ENCODE measurements at regions not wholly inside any gene's neighbourhood (a gene's known extent, or its start where the extent isn't known, plus 50 kb on each side); places are given as distances from the start of the nearest gene placed in this dataset.

DNA sequence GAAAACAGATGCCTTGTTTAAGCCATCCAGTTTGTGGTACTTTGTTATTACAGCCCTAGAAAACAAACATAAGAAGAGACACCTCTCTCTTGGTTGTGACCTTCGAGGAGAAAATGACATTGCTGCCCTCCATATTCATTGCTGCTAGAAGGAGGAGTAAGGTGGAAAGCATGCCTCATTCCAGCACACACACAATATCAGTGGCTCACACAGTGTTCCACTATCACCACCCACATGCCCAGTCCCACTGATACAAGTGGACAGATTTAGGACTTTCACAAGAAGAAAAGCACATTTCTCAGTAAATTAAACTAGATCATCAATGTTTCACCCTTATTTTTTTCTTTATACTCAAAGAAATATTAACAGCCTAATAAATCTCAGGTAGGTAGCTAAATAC lies 143.6 kb downstream of the PHLDA1 start:
- TF ChIP-seq EZH2phosphoT487 (IDR thresholded peaks at IDR 0.05; ENCODE audit: borderline replicate concordance, low read depth) = no peak
- TF ChIP-seq POLR2AphosphoS5 (IDR thresholded peaks at IDR 0.05; ENCODE audit: low read depth, low read length) = no peak
- no peak for TF ChIP-seq NFIC (IDR thresholded peaks at IDR 0.05; ENCODE audit: borderline replicate concordance)
- TF ChIP-seq, protein P1, sequence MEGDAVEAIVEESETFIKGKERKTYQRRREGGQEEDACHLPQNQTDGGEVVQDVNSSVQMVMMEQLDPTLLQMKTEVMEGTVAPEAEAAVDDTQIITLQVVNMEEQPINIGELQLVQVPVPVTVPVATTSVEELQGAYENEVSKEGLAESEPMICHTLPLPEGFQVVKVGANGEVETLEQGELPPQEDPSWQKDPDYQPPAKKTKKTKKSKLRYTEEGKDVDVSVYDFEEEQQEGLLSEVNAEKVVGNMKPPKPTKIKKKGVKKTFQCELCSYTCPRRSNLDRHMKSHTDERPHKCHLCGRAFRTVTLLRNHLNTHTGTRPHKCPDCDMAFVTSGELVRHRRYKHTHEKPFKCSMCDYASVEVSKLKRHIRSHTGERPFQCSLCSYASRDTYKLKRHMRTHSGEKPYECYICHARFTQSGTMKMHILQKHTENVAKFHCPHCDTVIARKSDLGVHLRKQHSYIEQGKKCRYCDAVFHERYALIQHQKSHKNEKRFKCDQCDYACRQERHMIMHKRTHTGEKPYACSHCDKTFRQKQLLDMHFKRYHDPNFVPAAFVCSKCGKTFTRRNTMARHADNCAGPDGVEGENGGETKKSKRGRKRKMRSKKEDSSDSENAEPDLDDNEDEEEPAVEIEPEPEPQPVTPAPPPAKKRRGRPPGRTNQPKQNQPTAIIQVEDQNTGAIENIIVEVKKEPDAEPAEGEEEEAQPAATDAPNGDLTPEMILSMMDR (IDR thresholded peaks at IDR 0.05) = no peak
- TF ChIP-seq, protein P2, sequence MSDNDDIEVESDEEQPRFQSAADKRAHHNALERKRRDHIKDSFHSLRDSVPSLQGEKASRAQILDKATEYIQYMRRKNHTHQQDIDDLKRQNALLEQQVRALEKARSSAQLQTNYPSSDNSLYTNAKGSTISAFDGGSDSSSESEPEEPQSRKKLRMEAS (IDR thresholded peaks at IDR 0.05; ENCODE audit: low read depth) = no peak
- no peak for TF ChIP-seq RFX5 (IDR thresholded peaks at IDR 0.05; ENCODE audit: low read length)
- no peak for TF ChIP-seq GABPA (IDR thresholded peaks at IDR 0.05; ENCODE audit: low read depth)
- TF ChIP-seq FOSL2 (IDR thresholded peaks at IDR 0.05; ENCODE audit: borderline replicate concordance, low read depth) = no peak
